ENCODE measurements at regions not wholly inside any gene's neighbourhood (a gene's known extent, or its start where the extent isn't known, plus 50 kb on each side); places are given as distances from the start of the nearest gene placed in this dataset.

GRCh38 chr17:15042311-15042710 lies 222.8 kb downstream of the PMP22 start:
- TF ChIP-seq, protein P1, sequence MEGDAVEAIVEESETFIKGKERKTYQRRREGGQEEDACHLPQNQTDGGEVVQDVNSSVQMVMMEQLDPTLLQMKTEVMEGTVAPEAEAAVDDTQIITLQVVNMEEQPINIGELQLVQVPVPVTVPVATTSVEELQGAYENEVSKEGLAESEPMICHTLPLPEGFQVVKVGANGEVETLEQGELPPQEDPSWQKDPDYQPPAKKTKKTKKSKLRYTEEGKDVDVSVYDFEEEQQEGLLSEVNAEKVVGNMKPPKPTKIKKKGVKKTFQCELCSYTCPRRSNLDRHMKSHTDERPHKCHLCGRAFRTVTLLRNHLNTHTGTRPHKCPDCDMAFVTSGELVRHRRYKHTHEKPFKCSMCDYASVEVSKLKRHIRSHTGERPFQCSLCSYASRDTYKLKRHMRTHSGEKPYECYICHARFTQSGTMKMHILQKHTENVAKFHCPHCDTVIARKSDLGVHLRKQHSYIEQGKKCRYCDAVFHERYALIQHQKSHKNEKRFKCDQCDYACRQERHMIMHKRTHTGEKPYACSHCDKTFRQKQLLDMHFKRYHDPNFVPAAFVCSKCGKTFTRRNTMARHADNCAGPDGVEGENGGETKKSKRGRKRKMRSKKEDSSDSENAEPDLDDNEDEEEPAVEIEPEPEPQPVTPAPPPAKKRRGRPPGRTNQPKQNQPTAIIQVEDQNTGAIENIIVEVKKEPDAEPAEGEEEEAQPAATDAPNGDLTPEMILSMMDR (IDR thresholded peaks at IDR 0.05) = no peak
- no peak for TF ChIP-seq POLR2A (IDR thresholded peaks at IDR 0.05)
